ENCODE measurements at regions not wholly inside any gene's neighbourhood (a gene's known extent, or its start where the extent isn't known, plus 50 kb on each side); places are given as distances from the start of the nearest gene placed in this dataset.

- DNase-seq: no peak
Observed at GRCh38 chr13:75038393-75039113, 443.4 kb downstream of the TBC1D4 start.

GRCh38 chr13:75025956-75026355 lies 456.0 kb downstream of the TBC1D4 start:
- DNase-seq: no peak

DNA sequence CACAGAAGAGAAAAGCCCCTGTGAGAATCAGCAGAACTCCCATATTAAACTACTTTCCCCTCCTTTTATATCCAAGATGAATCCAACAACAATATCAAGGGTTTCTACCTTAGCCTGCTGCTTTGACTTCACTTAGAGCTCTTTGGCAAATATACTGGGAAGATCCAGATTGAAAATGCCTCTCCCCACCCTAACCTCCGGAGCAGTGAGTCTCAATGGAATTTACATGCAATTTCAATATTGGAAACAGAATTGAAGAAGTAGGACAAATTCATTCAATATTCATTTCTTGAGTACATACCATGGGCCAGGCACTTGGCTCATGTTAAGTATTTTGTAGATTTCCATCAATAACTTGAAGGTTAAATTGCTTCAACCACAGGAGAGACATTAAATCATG lies 457.4 kb downstream of the TBC1D4 start:
- no peak for DNase-seq

GRCh38 chr13:75023609-75024008 lies 458.4 kb downstream of the TBC1D4 start:
- DNase-seq: no peak

DNA sequence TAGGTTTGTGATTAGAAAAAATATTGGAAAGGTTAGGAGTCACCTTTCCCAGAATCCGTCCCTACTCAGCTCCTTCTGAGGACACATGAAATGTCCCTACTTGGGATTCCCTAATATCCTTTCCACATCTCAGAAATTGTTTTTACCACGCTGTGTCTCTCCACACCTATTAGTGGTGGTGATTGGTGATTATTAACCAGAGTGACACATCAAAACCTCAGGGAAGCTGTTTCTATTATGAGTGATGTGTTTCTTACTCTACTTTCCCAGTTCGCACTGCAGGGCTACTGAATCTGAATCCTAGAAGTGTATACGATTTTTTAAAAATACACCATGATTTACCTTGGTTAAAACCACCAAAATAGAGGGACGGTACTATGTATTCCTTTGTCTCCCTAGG lies 460.8 kb downstream of the TBC1D4 start:
- no peak for DNase-seq

GRCh38 chr13:75016225-75016624 lies 465.7 kb downstream of the TBC1D4 start:
- no peak for DNase-seq

- no peak for DNase-seq
Observed at GRCh38 chr13:75013818-75014217, 468.2 kb downstream of the TBC1D4 start.

DNA sequence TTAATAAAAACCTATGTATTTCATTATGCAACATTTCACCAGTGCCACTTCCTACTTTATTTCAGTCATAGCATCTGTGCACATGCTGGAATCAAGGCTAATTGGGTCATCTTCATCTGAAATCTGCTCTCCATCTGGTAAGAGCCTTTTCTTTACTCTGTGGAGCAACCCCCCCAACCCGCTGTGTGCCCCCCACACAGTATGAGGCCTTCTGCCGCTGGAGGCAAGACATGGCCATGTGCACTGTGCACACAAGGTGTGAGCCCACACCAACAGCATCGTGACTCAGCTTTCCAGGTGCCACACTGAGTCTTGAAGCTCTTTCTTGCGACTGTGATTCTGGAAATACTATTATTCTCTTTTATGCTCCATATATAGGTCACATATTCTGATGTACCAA lies 471.0 kb downstream of the TBC1D4 start:
- DNase-seq: no peak

DNA sequence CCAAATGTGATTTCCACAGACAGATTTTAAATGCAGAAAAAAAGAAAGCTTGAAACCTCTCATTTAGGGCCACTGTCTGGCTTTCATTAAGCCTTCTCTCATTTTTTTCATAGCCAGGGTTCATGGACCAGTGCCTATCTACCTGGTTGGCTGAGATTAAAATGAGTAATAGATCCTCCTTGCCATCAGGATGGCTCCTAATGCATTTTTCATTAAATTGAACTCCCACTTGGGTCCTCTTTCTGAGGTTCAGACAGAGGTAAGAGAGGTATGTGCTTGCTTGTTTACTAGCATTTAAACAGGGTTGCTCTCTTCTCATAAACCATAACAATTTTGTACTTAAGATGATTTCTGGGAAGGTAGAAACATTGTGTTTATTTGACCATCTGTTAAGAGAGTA lies 473.0 kb downstream of the TBC1D4 start:
- DNase-seq: no peak

DNA sequence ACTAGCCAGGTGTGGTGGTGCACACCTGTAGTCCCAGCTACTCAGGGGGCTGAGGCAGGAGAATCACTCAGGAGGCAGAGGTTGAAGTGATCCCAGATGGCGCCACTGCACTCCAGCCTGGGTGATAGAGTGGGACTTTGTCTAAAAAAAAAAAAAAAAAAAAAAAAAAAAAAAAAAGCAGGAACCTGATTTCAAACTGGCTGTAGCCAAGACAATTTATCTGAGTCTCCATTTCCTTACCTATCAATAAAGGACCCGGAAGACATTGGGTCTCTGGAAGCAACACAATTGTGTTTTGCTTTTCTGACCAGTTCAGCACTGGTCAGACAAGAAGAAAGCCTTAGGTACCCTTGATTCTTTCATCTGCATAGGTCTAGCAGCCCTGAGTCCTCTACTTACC lies 491.0 kb downstream of the TBC1D4 start:
- DNase-seq: no peak

DNA sequence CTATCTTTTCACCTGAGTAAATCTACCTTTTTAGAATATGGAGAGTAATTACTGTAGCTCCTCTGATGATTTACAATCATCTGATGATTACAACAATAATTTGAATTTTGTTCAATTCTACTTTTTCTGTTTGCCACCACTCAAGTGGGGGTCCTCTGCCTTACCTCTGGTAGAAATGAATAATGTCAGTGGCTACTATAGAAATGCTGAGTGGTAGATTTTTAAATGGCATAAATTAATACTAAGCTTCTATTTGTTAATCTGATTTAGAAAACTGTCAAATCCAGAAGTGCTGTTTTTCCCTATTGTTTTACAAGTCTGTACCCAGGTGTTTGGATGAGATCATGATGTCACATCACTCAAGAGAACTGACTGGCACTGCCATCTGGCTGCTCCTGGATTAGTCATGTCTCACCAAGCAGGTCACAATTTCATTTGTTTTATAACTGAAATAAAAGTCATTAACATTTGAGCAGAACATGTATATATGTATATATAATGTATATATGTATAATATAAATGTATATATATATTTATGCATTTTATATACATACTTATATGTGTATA lies 494.8 kb downstream of the TBC1D4 start:
- DNase-seq: no peak

DNA sequence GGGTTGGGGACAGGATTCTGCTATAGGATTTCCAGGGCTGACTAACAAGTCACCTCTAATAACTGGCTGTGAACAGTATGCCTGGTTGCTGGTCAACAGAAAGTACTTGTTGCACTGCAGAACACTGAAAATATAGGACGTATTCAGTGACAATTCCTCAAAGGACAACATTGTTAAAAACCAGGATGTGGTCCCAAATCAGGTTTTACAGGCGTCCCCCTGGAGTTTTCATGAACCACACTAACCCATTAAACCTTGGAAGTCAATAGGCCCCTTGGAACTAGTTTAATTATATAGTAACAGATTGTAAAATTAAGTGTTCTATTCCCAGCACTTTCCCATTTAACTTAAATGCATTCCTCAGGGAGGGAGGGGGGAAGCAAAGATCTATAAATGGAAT lies 495.4 kb downstream of the TBC1D4 start:
- no peak for DNase-seq

- DNase-seq: no peak
Observed at GRCh38 chr13:74979703-74980102, 502.3 kb downstream of the TBC1D4 start.

- no peak for DNase-seq
Observed at GRCh38 chr13:74978591-74978990, 503.4 kb downstream of the TBC1D4 start.

GRCh38 chr13:74977498-74977897 lies 504.5 kb downstream of the TBC1D4 start:
- DNase-seq: no peak

DNA sequence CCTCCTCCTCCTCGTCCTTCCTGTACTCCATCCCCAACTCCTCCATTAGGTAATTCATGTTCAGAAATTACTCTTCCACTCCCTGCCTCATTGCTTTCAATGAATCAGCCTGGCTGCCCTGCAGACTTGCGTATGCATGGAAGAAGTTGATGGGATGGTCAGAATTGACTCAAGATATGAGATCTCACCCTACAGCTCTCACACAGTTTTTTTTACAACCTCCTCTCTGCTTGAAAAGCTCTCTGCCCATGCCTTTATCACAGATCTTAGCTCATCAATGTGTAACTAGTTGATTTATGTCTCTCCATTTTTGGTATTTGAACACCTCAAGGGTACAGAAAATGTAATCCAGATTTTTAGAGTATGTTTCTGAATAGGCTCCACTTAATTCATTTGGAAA lies 506.9 kb downstream of the TBC1D4 start:
- DNase-seq: no peak

GRCh38 chr13:74973935-74974879 lies 507.8 kb downstream of the TBC1D4 start:
- DNase-seq: no peak

- DNase-seq: no peak
Observed at GRCh38 chr13:74969419-74969818, 512.5 kb downstream of the TBC1D4 start.

GRCh38 chr13:74966814-74967424 lies 515.0 kb downstream of the TBC1D4 start:
- no peak for DNase-seq

GRCh38 chr13:74966275-74966674 lies 515.7 kb downstream of the TBC1D4 start:
- no peak for DNase-seq

DNA sequence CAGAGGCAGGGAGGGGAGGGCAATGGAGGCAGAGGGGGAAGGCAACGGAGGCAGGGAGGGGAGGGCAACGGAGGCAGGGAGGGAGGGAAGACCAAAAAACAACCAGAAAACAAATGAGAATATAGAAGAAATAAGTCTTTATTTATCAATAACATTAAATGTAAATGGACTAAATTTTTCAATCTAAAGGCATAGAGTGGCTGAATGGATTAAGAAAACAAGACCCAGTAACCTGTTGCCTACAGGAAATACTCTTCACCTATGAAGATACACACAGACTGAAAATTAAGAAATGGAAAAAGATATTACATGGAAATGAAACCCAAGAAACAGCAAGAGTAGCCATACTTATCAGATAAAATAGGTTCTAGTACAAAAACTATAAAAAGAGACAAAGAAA lies 536.3 kb downstream of the TBC1D4 start:
- no peak for DNase-seq

GRCh38 chr13:74931698-74932433 lies 550.1 kb downstream of the TBC1D4 start:
- no peak for DNase-seq
